HG02763 (cell line): ENCODE measurements at regions not wholly inside any gene's neighbourhood (a gene's known extent, or its start where the extent isn't known, plus 50 kb on each side); places are given as distances from the start of the nearest gene placed in this dataset.
"Not testable (repeated sequence)": the region's sequence is repeated elsewhere in the genome, so short reads cannot be mapped to it uniquely, and the experiment has no call there.

ENCODE experiments used
- ATAC-seq: cut with Tn5 transposase; IDR thresholded peaks from one replicate; pipeline ENCODE4 v1.9.1; 2021; ENCODE audit warnings: mild to moderate bottlenecking, moderate library complexity; ENCODE audit not compliant: unreplicated experiment

- ATAC-seq = no peak
These were observed 86.8 kb downstream of the NDUFA12 start for GRCh38 chr12:94916663-94917062.

DNA sequence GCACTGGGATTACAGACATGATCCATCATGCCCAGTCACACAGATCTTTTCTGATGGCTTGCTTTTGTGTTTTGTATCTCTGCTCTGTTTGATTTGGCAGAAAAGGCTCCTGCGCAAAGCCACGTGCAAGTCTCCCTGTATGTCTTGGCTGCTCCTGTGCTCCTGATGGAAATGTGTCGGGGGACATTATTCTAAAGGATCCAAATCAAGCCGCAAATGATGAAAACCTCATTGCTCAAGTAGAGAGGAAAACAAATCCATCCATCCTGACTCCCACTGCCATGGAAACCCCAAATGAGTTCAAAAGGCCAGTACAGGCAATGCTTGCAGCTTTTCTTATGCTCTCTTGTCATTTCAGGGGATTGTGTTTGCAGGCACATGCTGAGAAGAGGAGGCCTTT, 93.8 kb downstream of the NDUFA12 start:
- ATAC-seq = no peak

DNA sequence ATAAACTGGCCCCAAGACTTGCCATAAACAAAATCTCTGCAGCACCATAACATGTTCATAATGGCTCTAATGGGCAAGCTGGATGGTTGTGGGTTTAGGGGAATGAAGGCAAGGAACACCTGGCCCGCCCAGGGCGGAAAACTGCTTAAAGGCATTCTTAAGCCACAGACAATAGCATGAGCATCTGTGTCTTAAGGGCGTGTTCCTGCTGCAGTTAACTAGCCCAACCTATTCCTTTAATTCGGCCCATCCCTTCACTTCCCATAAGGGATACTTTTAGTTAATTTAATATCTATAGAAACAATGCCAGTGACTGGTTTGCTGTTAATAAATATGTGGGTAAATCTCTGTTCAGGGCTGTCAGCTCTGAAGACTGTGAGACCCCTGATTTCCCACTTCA, 97.7 kb downstream of the NDUFA12 start:
- not testable (repeated sequence) for ATAC-seq

DNA sequence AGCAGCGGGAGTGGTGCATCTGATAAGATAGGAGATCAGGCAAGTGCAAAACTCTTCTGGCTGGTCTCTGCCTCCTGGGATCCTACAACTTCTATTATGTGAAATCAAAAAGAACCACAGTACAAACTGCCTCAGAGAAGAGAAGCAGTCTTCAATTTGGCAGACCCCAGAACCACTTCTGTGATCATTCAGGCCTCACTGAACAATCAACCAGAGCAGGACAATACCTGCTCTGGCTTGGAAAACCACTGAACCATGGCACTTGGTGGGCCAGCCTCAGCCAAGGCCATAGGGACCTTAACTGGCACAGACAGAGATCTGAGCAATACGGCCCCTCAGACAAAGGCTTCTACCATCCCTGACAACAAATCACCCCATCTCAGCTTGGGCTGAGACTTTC, 103.0 kb downstream of the NDUFA12 start:
- ATAC-seq = no peak

DNA sequence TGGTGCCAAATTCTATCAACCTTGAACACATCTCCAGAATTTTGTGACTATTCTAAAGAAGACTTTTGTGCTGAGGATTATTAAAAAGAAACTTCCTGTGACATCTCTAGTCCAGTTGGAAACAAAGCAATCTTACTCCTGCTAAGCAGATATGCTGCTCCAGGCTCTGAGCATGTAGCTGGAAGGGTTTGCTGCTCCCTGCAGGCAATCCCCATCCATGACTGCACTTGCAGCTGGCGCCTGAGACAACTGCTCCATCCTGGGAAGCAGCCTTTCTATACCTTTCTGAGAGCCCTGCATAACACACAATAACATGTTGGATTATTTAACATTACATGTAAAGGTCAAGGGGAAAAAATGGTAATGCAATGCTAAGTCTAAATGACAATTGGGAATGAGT, 105.1 kb downstream of the NDUFA12 start:
- no peak for ATAC-seq

- no peak for ATAC-seq
These were observed 110.8 kb downstream of the NDUFA12 start for GRCh38 chr12:94892544-94893267.

- no peak for ATAC-seq
These were observed 113.9 kb downstream of the NDUFA12 start for GRCh38 chr12:94889445-94890210.

DNA sequence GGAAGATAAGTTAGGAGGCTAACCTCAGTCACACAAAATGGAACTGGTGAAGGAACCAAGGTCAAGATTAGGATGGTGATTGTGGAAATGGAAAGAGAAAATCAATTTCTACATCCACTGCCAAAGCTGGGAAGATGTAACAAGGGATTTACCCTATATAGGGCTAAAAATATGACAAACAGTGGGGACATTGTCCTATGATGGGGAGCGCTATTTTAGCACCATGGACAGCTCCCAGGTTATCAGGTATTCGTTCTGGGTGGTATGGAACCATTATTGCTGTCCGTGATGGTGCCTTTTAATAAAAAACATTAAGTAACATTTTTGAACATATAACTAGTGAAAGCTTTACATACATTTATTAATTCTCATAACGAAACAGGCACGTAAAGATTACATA, 124.0 kb downstream of the NDUFA12 start:
- no peak for ATAC-seq

DNA sequence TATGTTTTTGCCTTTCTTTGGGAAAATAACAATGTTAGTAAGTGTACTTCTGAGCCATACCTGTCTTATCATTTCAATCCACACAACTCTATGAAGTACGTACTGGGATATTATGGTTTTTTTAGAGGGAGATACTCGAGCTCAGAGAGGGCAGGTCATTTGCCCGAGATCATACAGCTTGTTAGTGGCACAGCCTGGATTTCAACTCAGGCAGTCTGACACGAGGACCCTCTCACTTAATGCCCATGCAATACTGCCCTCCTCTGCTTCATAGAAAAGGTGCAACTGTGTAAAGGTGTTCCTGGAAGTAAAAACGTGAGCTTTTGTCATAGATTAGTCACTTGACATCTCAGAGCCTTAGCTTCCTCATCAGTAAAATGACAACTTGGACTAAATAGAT, 128.0 kb downstream of the NDUFA12 start:
- ATAC-seq = peak; percentile 40

GRCh38 chr12:94874518-94875302, 128.8 kb downstream of the NDUFA12 start:
- ATAC-seq = no peak

- ATAC-seq = peak; percentile 82
These were observed 129.6 kb downstream of the NDUFA12 start for GRCh38 chr12:94873734-94874517.

GRCh38 chr12:94872971-94873733, 130.3 kb downstream of the NDUFA12 start:
- ATAC-seq = peak; percentile 16

- no peak for ATAC-seq
These were observed 130.9 kb downstream of the NDUFA12 start for GRCh38 chr12:94872671-94872970.

DNA sequence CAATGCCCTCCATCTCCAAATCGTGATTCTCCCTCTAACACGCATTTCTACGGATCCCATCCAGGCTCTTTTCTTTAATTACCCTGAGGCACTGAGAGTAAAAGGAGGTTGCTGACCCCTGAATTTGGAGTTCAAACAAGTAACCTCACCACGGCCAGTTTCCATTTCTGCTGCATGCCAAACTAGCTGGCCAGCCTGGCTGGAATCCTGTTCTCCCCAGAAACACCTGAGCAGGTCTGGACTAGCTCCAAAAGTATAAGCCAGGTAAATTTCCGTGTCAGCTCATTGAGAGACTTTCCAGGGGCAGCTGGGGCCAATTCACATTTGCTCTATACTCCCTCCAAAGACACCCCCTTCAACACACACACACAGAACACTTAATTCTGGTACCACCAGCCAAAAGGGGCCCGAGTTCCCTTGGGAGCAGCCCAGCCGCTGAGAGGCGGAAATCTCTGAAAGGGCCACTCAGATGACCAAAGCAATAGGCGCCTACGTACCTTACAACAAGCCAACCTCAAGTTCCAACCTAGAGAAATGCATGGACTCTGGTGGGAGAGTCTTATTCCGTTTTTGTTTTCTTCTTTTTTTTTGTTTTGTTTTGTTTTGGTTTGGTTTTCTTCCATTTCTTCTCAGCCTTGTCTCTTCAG, 131.4 kb downstream of the NDUFA12 start:
- no peak for ATAC-seq

GRCh38 chr12:94870511-94870910, 133.0 kb downstream of the NDUFA12 start:
- ATAC-seq = no peak

DNA sequence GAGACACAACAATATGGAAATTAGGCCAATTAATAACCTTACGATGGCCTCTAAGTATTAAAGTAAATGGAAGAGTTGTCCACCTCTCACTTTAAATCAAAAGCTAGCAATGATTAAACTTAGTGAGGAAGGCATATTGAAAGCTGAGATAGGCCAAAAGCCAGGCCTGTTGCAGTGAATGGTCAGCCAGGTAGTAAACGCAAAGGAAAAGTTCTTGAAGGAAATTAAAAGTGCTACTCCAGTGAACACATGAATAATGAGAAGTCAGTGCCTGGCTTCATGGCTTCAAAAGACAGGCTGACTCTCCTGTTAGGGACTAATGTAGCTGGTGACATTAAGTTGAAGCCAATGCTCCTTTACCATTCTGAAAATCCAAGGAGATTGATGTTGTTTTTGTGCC, 135.3 kb downstream of the NDUFA12 start:
- ATAC-seq = no peak

DNA sequence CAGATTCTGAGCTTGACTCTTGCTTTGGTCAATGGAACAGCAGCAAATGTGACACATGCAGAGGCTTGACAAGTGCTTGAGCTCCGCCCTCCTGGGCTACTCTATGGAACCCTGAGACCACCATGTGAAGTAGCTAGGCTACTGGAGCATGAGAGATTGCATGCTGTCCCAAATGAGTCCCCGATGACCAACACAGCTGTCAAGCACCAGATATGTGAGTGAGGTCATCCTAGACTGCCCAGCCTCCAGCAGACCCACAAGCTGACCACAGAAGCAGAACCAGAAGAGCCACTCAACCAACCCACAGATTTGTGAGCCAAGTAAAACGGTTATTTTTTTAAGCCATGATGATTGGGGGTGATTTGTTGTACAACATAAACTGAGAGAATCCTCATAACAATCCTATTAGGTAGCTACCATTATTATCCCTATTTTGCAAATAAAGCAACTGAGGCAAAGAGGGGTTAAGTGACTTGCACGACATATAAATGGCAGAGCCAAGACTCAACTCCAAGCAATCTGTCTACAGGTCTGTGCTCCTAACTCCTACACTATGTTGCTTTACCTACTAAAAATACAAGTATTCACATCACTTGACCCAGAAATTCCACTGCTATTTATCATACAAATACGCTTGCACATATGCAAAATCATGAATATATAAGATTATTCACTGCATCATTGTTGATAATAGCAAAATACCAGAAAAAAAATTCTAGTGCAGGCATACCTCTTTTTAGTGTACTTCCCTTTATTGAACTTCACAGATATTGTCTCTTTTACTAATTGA, 136.2 kb downstream of the NDUFA12 start:
- ATAC-seq = no peak

- no peak for ATAC-seq
These were observed 138.5 kb downstream of the NDUFA12 start for GRCh38 chr12:94864987-94865386.
